DMS 273 treated with DMSO at 0.1 percent for 48 hours (cell line): ENCODE measurements at regions not wholly inside any gene's neighbourhood (a gene's known extent, or its start where the extent isn't known, plus 50 kb on each side); places are given as distances from the start of the nearest gene placed in this dataset.
A peak's percentile ranks its signal among the peaks of the same experiment; 100 is the strongest.
"Not testable (repeated sequence)": the region's sequence is repeated elsewhere in the genome, so short reads cannot be mapped to it uniquely, and the experiment has no call there.

Experiments
- DNase-seq: peaks from one replicate; lab custom pipeline; 2025; lab: John Stamatoyannopoulos, UW

GRCh38 chr2:239725551-239725890, 299.6 kb downstream of the NDUFA10 start:
- DNase-seq: no peak

- DNase-seq: no peak
Measured at GRCh38 chr2:239724851-239725550, 300.1 kb downstream of the NDUFA10 start.

- DNase-seq: no peak
Measured at GRCh38 chr2:239724194-239724849, 300.8 kb downstream of the NDUFA10 start.

GRCh38 chr2:239723486-239724193, 301.5 kb downstream of the NDUFA10 start:
- no peak for DNase-seq

- no peak for DNase-seq
Measured at GRCh38 chr2:239722760-239723470, 302.2 kb downstream of the NDUFA10 start.

GRCh38 chr2:239721991-239722759, 303.0 kb downstream of the NDUFA10 start:
- DNase-seq: no peak

- DNase-seq: no peak
Measured at GRCh38 chr2:239721531-239721930, 303.6 kb downstream of the NDUFA10 start.

GRCh38 chr2:239720361-239721360, 304.5 kb downstream of the NDUFA10 start:
- no peak for DNase-seq

GRCh38 chr2:239719791-239720360, 305.3 kb downstream of the NDUFA10 start:
- no peak for DNase-seq

GRCh38 chr2:239718991-239719390, 306.2 kb downstream of the NDUFA10 start:
- not testable (repeated sequence) for DNase-seq

GRCh38 chr2:239717706-239718105, 307.4 kb downstream of the NDUFA10 start:
- DNase-seq: no peak

- DNase-seq: no peak
Measured at GRCh38 chr2:239717319-239717675, 307.8 kb downstream of the NDUFA10 start.

GRCh38 chr2:239716536-239717318, 308.4 kb downstream of the NDUFA10 start:
- peak; percentile 49 for DNase-seq

GRCh38 chr2:239716009-239716408, 309.1 kb downstream of the NDUFA10 start:
- DNase-seq: no peak

- no peak for DNase-seq
Measured at GRCh38 chr2:239715606-239716005, 309.5 kb downstream of the NDUFA10 start.

GRCh38 chr2:239715202-239715601, 309.9 kb downstream of the NDUFA10 start:
- no peak for DNase-seq

GRCh38 chr2:239714116-239714515, 311.0 kb downstream of the NDUFA10 start:
- DNase-seq: no peak

GRCh38 chr2:239712755-239713154, 311.9 kb upstream of the HDAC4 start:
- DNase-seq: no peak

GRCh38 chr2:239711911-239712570, 311.2 kb upstream of the HDAC4 start:
- no peak for DNase-seq
